Rectal smooth muscle tissue (tissue), 1 donor: ENCODE measurements at regions not wholly inside any gene's neighbourhood (a gene's known extent, or its start where the extent isn't known, plus 50 kb on each side); places are given as distances from the start of the nearest gene placed in this dataset.

Experiments
- H3K27ac ChIP-seq: one replicate; pipeline ENCODE4 v1.7.0; 2013; ENCODE audit warnings: low read depth, low read length, inconsistent platforms
- H3K27me3 ChIP-seq: one replicate; pipeline ENCODE4 v1.7.0; 2013; ENCODE audit warnings: low read length; ENCODE audit not compliant: control insufficient read depth, insufficient read depth
- H3K36me3 ChIP-seq: one replicate; pipeline ENCODE4 v1.7.0; 2013; ENCODE audit warnings: low read length; ENCODE audit not compliant: control insufficient read depth, insufficient read depth
- H3K4me1 ChIP-seq: one replicate; pipeline ENCODE4 v1.7.0; 2013; ENCODE audit warnings: low read length; ENCODE audit not compliant: control insufficient read depth, insufficient read depth
- H3K4me3 ChIP-seq: one replicate; pipeline ENCODE4 v1.7.0; 2013; ENCODE audit warnings: low read length
- H3K9ac ChIP-seq: one replicate; pipeline ENCODE4 v1.7.0; 2013; ENCODE audit warnings: low read length

DNA sequence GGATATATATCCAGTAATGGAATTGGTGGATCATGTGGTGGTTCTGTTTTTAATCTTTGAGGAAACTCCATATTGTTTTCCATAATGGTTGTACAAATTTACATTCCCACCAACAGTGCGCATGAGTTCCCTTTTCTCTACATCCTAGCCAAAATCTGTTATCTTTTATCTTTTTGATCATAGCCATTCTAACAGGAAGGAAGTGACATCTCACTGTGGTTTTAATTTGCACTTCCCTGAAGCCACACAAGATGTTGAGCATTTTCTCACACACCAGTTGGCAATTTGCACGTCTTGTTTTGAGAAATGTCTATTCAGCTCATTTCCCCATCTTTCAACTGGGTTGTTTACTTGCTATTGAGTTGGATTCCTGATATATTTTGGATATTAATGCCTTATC is 194.9 kb downstream of the CBLL2 start:
- H3K4me3 ChIP-seq = no peak overlapping the region
- H3K27me3 ChIP-seq = no peaks in the 10 kb centered on the region
- H3K9ac ChIP-seq = no peak overlapping the region
- H3K4me1 ChIP-seq = no peaks in the 10 kb centered on the region
- H3K36me3 ChIP-seq = no peaks in the 10 kb centered on the region
- no peak overlapping the region for H3K27ac ChIP-seq

DNA sequence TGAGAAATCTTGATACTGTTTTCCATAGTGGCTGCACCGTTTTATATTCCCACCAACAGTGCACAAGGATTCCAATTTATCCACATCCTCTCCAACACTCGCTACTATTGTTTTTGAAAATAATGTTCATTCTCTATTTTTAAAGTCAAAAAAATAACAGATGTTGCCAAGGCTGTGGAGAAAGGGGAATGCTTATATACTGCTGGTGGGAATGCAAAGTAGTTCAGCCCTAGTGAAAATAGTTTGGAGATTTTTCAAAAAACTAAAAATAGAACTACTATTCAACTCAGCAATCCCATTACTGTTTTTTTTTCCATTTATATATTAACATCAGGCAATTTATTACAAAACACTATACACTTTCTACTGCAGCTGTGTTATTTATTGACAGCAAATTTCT is 208.7 kb downstream of the CBLL2 start:
- Histone ChIP-seq H3K4me3 (no peak overlapping the region), H3K27me3 (no peaks in the 10 kb centered on the region), H3K27ac (no peak overlapping the region), H3K9ac (no peak overlapping the region), H3K36me3 (no peaks in the 10 kb centered on the region), H3K4me1 (no peaks in the 10 kb centered on the region)

GRCh38 chrX:22486296-22486695 is 213.6 kb downstream of the CBLL2 start:
- Histone ChIP-seq H3K36me3 (no peaks in the 10 kb centered on the region), H3K9ac (no peak overlapping the region), H3K4me3 (no peak overlapping the region), H3K27ac (no peak overlapping the region), H3K4me1 (no peaks in the 10 kb centered on the region), H3K27me3 (no peaks in the 10 kb centered on the region)

- H3K27ac ChIP-seq = no peak overlapping the region
- H3K27me3 ChIP-seq = no peaks in the 10 kb centered on the region
- H3K36me3 ChIP-seq = no peaks in the 10 kb centered on the region
- no peak overlapping the region for H3K9ac ChIP-seq
- no peaks in the 10 kb centered on the region for H3K4me1 ChIP-seq
- no peak overlapping the region for H3K4me3 ChIP-seq
Observed at GRCh38 chrX:22516893-22517292, 244.2 kb downstream of the CBLL2 start.

GRCh38 chrX:22520128-22520828 is 247.6 kb downstream of the CBLL2 start:
- no peak overlapping the region for H3K27ac ChIP-seq
- H3K4me1 ChIP-seq = no peaks in the 10 kb centered on the region
- H3K9ac ChIP-seq = no peak overlapping the region
- no peaks in the 10 kb centered on the region for H3K36me3 ChIP-seq
- H3K27me3 ChIP-seq = no peaks in the 10 kb centered on the region
- H3K4me3 ChIP-seq = no peak overlapping the region

GRCh38 chrX:22526339-22526738 is 253.6 kb downstream of the CBLL2 start:
- H3K4me1 ChIP-seq = no peaks in the 10 kb centered on the region
- no peaks in the 10 kb centered on the region for H3K36me3 ChIP-seq
- H3K27me3 ChIP-seq = no peaks in the 10 kb centered on the region
- no peak overlapping the region for H3K27ac ChIP-seq
- no peak overlapping the region for H3K9ac ChIP-seq
- H3K4me3 ChIP-seq = no peak overlapping the region

GRCh38 chrX:22527302-22527701 is 254.6 kb downstream of the CBLL2 start:
- H3K4me3 ChIP-seq = no peak overlapping the region
- no peak overlapping the region for H3K27ac ChIP-seq
- H3K4me1 ChIP-seq = no peaks in the 10 kb centered on the region
- H3K9ac ChIP-seq = no peak overlapping the region
- no peaks in the 10 kb centered on the region for H3K27me3 ChIP-seq
- no peaks in the 10 kb centered on the region for H3K36me3 ChIP-seq

DNA sequence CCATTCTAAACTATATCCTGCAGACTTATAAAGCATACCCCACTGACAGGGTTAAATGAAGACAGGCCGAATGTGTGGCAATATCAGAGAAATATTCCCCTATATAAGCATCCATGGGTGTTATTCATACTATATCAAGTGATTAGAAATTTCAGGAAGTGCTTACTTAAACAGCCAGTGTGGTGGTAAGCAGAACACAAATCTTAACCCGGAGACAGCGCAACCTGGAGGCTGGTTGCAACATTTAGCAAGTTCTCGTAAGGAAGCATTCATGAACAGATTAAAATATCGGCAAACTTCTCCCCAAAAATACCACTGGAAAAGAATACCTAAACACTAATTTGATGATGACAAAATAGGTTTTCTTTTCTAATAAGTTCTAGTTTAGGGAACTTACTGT is 261.2 kb downstream of the CBLL2 start:
- H3K36me3 ChIP-seq = no peaks in the 10 kb centered on the region
- H3K4me3 ChIP-seq = no peak overlapping the region
- no peak overlapping the region for H3K9ac ChIP-seq
- H3K27me3 ChIP-seq = no peaks in the 10 kb centered on the region
- no peak overlapping the region for H3K27ac ChIP-seq
- H3K4me1 ChIP-seq = no peaks in the 10 kb centered on the region

DNA sequence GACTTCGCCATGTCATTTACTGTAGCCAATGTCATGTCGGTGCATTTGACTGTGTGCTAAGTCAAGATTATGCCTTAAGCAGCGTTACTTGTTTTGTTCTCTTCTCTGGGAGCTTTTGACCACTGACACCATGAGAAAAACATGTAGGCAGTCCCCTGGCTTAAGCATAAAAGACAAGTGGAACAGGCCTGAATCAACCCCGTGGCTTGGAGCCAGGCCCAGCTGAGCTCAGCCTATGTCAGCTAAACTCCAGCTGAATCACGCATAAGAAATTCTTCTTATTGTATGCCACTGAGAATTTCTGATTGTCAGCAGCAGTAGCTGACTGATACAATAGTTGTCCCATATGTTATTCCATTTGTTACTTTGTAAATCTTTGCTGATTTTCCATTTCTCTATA is 261.9 kb downstream of the CBLL2 start:
- Histone ChIP-seq H3K27ac (no peak overlapping the region), H3K9ac (no peak overlapping the region), H3K27me3 (no peaks in the 10 kb centered on the region), H3K4me3 (no peak overlapping the region), H3K4me1 (no peaks in the 10 kb centered on the region), H3K36me3 (no peaks in the 10 kb centered on the region)

DNA sequence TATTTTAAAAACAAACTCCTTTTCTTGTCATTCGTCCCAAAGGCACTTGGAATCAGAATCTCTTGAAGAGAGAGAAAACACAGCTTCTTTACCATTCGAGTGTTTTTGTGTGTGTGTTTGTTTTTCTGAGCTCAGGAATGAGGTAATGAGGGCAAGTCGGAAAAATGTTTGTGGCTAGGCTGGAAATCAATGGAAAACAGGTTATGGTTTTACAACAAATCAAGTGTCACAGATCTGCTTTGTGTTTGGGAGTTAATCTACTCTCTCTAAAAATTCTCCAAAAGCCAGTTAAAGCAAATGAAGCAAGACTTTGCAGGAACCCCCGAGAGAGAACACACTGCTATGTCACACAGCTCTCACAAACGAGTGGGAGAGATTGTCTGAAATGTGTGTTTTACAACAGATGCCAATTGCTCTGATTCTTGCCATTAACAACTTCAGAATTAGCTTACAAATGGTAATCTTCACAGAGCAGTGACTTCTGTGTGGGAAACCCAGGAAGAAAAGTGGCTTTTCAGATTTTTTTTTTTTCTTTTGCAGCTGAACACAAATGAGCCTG is 264.1 kb downstream of the CBLL2 start:
- Histone ChIP-seq H3K4me1 (no peaks in the 10 kb centered on the region), H3K4me3 (no peak overlapping the region), H3K36me3 (no peaks in the 10 kb centered on the region), H3K27me3 (no peaks in the 10 kb centered on the region), H3K27ac (no peak overlapping the region), H3K9ac (no peak overlapping the region)

DNA sequence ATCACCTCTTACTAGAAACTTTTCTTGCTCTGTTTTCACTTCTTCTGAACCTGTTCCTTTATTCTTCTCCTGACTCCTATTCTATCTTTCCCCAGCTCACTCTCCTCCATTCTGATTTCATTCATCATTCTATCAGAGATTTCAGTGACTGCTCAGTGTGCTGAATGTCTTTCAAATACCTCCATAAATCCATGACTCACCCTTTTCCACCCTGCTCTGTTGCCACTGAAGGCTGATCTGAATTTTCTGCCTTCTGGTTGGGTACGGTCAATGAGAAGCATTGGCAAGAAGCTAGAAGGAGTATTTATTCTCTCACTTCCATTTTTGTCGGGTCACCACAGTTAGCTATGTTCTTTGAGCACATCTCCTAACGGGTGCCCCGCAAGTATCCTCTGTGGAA is 265.9 kb downstream of the CBLL2 start:
- H3K4me1 ChIP-seq = no peaks in the 10 kb centered on the region
- no peaks in the 10 kb centered on the region for H3K36me3 ChIP-seq
- H3K4me3 ChIP-seq = no peak overlapping the region
- H3K27me3 ChIP-seq = no peaks in the 10 kb centered on the region
- no peak overlapping the region for H3K27ac ChIP-seq
- H3K9ac ChIP-seq = no peak overlapping the region

DNA sequence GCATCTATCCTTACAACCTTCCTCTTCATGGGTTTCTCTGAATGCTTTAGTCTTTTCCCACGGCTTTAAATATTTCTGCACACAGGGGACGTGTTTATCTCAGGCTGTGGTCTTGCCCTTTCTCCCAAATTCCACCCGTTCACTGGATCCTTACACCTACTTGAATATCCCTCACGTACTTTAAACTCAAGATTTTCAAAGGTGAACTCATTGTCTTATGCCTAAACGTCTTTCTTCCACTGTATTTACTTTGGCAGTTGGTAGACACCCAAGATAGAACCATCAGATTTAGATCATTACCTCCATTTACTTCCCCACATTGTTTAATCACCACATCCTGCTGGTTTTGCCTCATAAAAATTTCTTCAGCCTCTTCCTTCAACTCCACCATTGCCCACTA is 269.2 kb downstream of the CBLL2 start:
- no peaks in the 10 kb centered on the region for H3K36me3 ChIP-seq

DNA sequence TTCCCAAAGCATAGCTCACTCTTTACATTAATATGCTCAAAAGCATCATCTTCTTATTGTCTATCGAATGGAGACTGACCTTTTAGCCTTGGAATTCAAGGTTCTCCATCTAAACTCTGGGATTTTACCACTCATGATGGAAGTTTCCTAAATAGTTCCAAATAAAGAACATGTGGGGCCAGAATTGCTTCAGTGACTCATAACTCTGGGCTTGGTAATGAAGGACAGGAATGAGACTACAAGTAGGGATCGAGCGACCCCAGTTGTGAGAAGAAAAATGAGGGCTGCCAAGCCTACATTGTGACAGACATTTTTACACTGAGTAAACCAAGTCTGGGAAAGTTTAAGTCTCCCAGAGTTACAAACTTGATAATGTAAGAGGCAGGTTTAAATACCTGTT is 269.9 kb downstream of the CBLL2 start:
- no peak overlapping the region for H3K4me3 ChIP-seq
- H3K27me3 ChIP-seq = no peaks in the 10 kb centered on the region
- H3K9ac ChIP-seq = no peak overlapping the region
- no peak overlapping the region for H3K27ac ChIP-seq
- no peaks in the 10 kb centered on the region for H3K36me3 ChIP-seq
- no peaks in the 10 kb centered on the region for H3K4me1 ChIP-seq

More for the DNA sequence above, 269.2 kb downstream of the CBLL2 start:
- Histone ChIP-seq H3K4me1 (no peaks in the 10 kb centered on the region), H3K27me3 (no peaks in the 10 kb centered on the region), H3K4me3 (no peak overlapping the region), H3K9ac (no peak overlapping the region), H3K27ac (no peak overlapping the region)
